Activated naive CD8-positive, alpha-beta T cell treated with anti-CD3 and anti-CD28 coated beads for 36 hours (primary cell): ENCODE measurements at regions not wholly inside any gene's neighbourhood (a gene's known extent, or its start where the extent isn't known, plus 50 kb on each side); places are given as distances from the start of the nearest gene placed in this dataset.

Experiments used
- DNase-seq: peaks from one replicate; pipeline ENCODE4 v3.0.0; 2021
- H3K27ac Mint-ChIP-seq: one replicate; pipeline ENCODE4 v1.8.0; 2022; ENCODE audit warnings: mild to moderate bottlenecking, moderate library complexity, mixed read lengths
- H3K27me3 Mint-ChIP-seq: one replicate; pipeline ENCODE4 v1.8.0; 2022; ENCODE audit warnings: mild to moderate bottlenecking, mixed read lengths
- H3K36me3 Mint-ChIP-seq: one replicate; pipeline ENCODE4 v1.8.0; 2021; ENCODE audit warnings: mild to moderate bottlenecking, mixed read lengths
- H3K4me1 Mint-ChIP-seq: one replicate; pipeline ENCODE4 v1.8.0; 2021; ENCODE audit warnings: mixed read lengths
- H3K4me3 Mint-ChIP-seq: one replicate; pipeline ENCODE4 v1.8.0; 2022; ENCODE audit warnings: mild to moderate bottlenecking, moderate library complexity, mixed read lengths
- H3K9me3 Mint-ChIP-seq: one replicate; pipeline ENCODE4 v1.8.0; 2022; ENCODE audit warnings: mixed read lengths

DNA sequence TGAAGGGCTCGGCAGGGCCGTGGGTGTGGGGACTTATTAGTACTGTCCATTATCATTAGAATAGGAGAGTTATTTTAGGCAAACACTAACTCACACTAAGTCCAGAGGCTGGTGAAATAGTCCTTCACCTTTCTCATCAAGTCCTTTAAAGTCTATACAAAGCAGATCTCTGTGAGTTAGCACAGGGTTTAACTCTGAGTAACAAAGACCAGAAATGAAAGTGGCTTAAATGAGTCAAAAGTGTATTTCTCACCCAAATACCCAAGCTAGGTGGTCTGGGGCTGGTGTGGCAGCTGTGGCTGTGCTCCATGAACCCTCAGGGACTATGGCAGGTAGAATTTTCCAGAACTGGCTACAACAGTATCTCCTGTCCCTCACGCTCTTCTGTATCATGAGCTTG lies 263.2 kb downstream of the BCOR start:
- DNase-seq: no peak
- no peaks in the 10 kb centered on the region for H3K9me3 Mint-ChIP-seq
- no peaks in the 10 kb centered on the region for H3K27me3 Mint-ChIP-seq
- H3K36me3 Mint-ChIP-seq: no peaks in the 10 kb centered on the region
- H3K27ac Mint-ChIP-seq: no peak overlapping the region
- H3K4me3 Mint-ChIP-seq: no peak overlapping the region
- H3K4me1 Mint-ChIP-seq: no peaks in the 10 kb centered on the region

- H3K36me3 Mint-ChIP-seq: no peaks in the 10 kb centered on the region
- no peaks in the 10 kb centered on the region for H3K27me3 Mint-ChIP-seq
- H3K9me3 Mint-ChIP-seq: no peaks in the 10 kb centered on the region
- no peaks in the 10 kb centered on the region for H3K4me1 Mint-ChIP-seq
- H3K4me3 Mint-ChIP-seq: no peak overlapping the region
- H3K27ac Mint-ChIP-seq: no peak overlapping the region
- no peak for DNase-seq
These were observed 262.5 kb downstream of the BCOR start for GRCh38 chrX:39835241-39835640.

DNA sequence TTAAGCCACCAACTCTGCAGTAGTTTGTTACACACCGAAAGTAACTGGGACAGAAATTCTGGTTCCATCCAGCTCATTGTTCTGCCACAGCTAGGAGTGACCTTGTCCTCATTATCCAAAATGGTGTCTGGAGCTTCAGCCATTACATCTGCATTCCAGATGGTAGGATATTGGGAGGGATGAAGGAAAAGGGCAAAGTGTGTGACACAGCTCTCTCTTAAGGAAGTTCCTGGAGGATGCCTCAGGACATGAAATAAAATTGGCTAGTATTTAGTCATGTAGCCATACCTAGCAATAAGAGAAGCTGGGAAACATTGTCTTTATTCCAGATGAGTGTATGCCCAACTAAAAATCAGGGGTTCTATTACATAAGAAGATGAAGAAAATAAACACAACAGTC lies 262.0 kb downstream of the BCOR start:
- H3K4me3 Mint-ChIP-seq: no peak overlapping the region
- H3K36me3 Mint-ChIP-seq: no peaks in the 10 kb centered on the region
- DNase-seq: no peak
- no peaks in the 10 kb centered on the region for H3K27me3 Mint-ChIP-seq
- H3K27ac Mint-ChIP-seq: no peak overlapping the region
- H3K4me1 Mint-ChIP-seq: no peaks in the 10 kb centered on the region
- no peaks in the 10 kb centered on the region for H3K9me3 Mint-ChIP-seq

DNA sequence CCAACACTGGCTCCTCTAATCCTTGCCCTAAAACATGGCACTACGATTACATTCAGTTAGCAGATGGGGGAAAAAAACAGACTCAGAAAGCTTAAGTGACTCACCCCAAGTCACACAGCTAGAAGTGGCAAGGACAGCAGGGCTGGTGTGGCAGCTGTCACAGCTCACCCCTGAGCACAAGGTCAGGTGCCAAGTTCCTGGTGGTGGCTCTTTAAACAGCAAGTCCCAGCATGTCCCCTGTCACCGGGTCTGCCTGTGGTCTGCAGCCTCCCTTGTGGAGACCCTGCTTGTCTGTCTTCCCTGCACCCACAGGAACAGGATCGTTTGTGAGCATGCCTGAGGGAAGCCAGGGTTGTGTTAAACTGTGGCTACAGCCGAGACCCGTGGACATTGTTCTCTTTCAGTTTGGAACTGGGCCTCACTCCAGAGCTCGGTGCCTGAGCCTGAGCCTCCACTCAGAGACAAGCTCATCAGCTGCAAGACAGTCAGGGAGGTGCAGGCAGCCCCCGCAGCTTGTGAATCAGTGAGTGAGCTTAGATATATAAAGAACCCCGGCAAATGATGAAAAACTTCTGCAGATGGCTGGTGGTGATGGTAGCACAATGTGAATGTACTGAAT lies 260.8 kb downstream of the BCOR start:
- DNase-seq: no peak
- H3K36me3 Mint-ChIP-seq: no peaks in the 10 kb centered on the region

GRCh38 chrX:39837688-39838087 lies 260.1 kb downstream of the BCOR start:
- Mint-ChIP-seq H3K27ac (no peak overlapping the region), H3K27me3 (no peaks in the 10 kb centered on the region), H3K36me3 (no peaks in the 10 kb centered on the region), H3K4me3 (no peak overlapping the region), H3K9me3 (no peaks in the 10 kb centered on the region), H3K4me1 (no peaks in the 10 kb centered on the region)
- no peak for DNase-seq

More for the DNA sequence above, 260.8 kb downstream of the BCOR start:
- H3K27me3 Mint-ChIP-seq: no peaks in the 10 kb centered on the region
- H3K4me3 Mint-ChIP-seq: no peak overlapping the region
- no peak overlapping the region for H3K27ac Mint-ChIP-seq
- no peaks in the 10 kb centered on the region for H3K9me3 Mint-ChIP-seq
- H3K4me1 Mint-ChIP-seq: no peaks in the 10 kb centered on the region

GRCh38 chrX:39839371-39839770 lies 258.4 kb downstream of the BCOR start:
- no peak for DNase-seq
- Mint-ChIP-seq H3K36me3 (no peaks in the 10 kb centered on the region), H3K27me3 (no peaks in the 10 kb centered on the region), H3K27ac (no peak overlapping the region), H3K4me3 (no peak overlapping the region), H3K9me3 (no peaks in the 10 kb centered on the region), H3K4me1 (peaks cover 2% of the 10 kb centered on the region)

- Mint-ChIP-seq H3K4me1 (peaks cover 2% of the 10 kb centered on the region), H3K36me3 (no peaks in the 10 kb centered on the region), H3K27ac (no peak overlapping the region), H3K27me3 (no peaks in the 10 kb centered on the region), H3K4me3 (no peak overlapping the region), H3K9me3 (no peaks in the 10 kb centered on the region)
- DNase-seq: no peak
These were observed 257.6 kb downstream of the BCOR start for GRCh38 chrX:39840133-39840532.

DNA sequence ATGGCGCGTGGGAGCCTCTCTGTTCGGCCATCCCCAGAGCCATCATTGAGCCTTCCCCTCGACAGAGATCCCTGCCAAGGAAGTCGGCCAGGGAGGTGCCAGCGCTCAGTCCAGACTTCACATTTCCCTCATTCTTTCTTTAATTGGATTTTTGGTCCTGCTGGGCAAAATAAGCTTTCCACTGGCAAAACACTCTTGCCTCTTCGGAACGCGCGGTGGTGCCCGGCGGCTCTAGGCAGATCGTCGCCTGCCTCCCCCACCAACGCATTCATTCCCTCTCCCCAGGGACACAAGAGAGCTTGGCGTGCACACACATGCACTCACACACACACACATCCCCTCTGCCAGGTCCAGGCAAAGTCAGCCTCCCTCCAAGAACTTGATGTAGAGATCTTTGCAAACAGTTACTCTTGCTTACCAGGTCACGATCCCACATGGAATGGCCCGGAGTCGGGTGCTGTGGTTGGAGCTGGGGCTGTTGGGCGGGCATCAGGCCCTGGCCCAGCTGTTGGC lies 257.1 kb downstream of the BCOR start:
- H3K27ac Mint-ChIP-seq: no peak overlapping the region
- H3K27me3 Mint-ChIP-seq: no peaks in the 10 kb centered on the region
- H3K36me3 Mint-ChIP-seq: no peaks in the 10 kb centered on the region
- no peak overlapping the region for H3K4me3 Mint-ChIP-seq
- H3K4me1 Mint-ChIP-seq: peaks cover 2% of the 10 kb centered on the region
- H3K9me3 Mint-ChIP-seq: no peaks in the 10 kb centered on the region
- DNase-seq: no peak

GRCh38 chrX:39841604-39842003 lies 256.2 kb downstream of the BCOR start:
- H3K36me3 Mint-ChIP-seq: no peaks in the 10 kb centered on the region
- H3K4me3 Mint-ChIP-seq: no peak overlapping the region
- H3K27ac Mint-ChIP-seq: no peak overlapping the region
- no peak for DNase-seq
- no peaks in the 10 kb centered on the region for H3K9me3 Mint-ChIP-seq
- no peaks in the 10 kb centered on the region for H3K27me3 Mint-ChIP-seq
- H3K4me1 Mint-ChIP-seq: peaks cover 2% of the 10 kb centered on the region

DNA sequence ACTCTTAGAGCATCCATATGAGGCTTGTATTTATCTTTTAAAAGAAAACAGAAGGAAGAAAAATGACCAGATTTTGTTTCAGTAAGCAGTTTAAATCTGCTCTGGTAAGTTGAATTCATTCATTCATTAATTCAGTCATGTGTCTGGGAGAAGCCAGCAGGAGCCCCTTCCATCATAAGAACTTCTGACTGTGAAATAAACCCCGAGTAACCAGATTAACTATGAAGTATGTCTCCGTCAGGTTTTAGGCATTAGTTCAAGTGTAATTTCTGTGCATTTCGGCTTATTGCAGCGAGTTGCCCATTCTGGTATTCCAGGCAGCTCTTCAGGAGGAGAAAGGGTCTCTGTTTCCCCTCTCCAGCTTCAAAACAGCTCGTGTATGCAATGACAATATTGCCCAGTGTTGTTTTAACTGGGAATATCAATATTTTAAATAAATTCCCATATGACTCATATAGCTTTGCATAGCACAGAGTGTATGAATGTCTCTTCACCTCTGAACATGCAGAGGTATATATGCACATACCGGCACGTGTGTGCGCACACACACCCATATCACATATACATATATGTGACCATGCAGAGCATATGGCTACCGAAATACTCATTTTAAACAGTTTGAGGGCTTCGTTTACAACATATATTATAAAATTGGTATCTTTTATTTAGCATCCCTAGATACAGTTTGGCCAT lies 255.3 kb downstream of the BCOR start:
- Mint-ChIP-seq H3K27me3 (no peaks in the 10 kb centered on the region), H3K9me3 (no peaks in the 10 kb centered on the region), H3K27ac (no peak overlapping the region), H3K4me3 (no peak overlapping the region), H3K36me3 (no peaks in the 10 kb centered on the region), H3K4me1 (peaks cover 2% of the 10 kb centered on the region)
- DNase-seq: no peak

DNA sequence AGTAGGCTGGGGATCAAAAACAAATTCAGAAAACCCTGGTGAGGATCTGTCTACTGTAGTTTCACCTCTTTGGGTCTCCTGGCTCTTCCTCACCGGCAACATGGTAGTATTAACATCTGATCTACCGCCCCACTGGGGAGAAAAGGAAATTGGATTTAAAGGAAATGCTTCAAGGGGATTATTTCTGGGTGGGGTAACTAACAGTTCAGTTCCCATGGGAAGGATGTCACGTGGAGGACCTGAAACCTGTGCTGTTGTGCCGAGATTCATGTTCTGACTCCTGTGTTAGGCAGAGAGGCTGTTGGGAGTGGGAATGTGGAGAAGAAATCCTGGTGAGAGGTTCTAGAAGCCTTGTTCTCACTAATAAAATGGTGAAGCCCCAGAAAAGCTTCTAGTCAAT lies 254.4 kb downstream of the BCOR start:
- H3K9me3 Mint-ChIP-seq: no peaks in the 10 kb centered on the region
- H3K4me3 Mint-ChIP-seq: no peak overlapping the region
- no peak overlapping the region for H3K27ac Mint-ChIP-seq
- H3K4me1 Mint-ChIP-seq: peaks cover 2% of the 10 kb centered on the region
- DNase-seq: no peak
- H3K27me3 Mint-ChIP-seq: no peaks in the 10 kb centered on the region
- H3K36me3 Mint-ChIP-seq: no peaks in the 10 kb centered on the region

DNA sequence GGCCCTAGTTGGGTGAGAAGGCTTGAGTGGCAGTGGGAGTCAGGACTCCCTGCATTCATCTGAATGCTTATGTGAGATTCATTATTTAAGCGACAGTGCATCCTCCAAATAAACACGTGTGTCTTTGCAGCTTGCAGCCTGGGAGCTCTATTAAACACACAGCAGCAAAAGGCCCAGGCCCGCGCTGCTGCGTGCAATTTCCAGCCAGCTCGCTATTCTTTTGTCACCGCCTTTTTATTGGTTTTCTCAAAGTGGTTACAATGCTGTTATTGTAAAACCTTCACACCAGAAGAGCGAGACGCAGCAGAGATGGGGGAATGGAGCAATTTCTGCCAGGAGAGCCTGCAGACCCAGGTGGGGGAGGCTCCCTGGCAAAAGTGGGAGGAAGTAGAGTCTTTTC lies 252.5 kb downstream of the BCOR start:
- Mint-ChIP-seq H3K4me3 (no peak overlapping the region), H3K27ac (no peak overlapping the region), H3K36me3 (peaks cover 5% of the 10 kb centered on the region), H3K4me1 (peaks cover 6% of the 10 kb centered on the region), H3K27me3 (no peaks in the 10 kb centered on the region), H3K9me3 (peaks cover 4% of the 10 kb centered on the region)
- DNase-seq: no peak

DNA sequence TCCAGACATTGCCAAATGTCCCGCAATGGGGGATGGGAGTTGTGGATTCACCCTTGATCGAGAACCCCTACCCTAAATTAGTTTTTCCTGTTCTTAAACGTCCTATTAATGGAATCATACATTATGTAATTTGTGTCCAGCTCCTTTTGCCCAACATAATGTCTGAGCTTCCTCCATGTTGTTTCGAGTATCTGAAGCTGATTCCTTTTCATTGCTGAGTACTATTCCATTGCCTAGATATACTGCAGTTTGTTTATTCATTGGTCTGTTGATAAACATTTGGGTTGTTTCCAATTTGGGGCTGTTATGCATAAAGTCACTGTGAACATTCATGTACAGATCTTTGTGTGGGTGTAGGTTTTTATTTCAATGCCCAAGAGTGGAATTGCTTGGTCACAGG lies 251.3 kb downstream of the BCOR start:
- Mint-ChIP-seq H3K36me3 (peaks cover 8% of the 10 kb centered on the region), H3K27me3 (no peaks in the 10 kb centered on the region), H3K4me1 (peaks cover 18% of the 10 kb centered on the region), H3K9me3 (peaks cover 4% of the 10 kb centered on the region), H3K27ac (no peak overlapping the region), H3K4me3 (no peak overlapping the region)
- no peak for DNase-seq

- Mint-ChIP-seq H3K9me3 (peaks cover 4% of the 10 kb centered on the region), H3K4me3 (no peak overlapping the region), H3K27ac (no peak overlapping the region), H3K36me3 (peaks cover 15% of the 10 kb centered on the region), H3K4me1 (peaks cover 32% of the 10 kb centered on the region), H3K27me3 (no peaks in the 10 kb centered on the region)
- no peak for DNase-seq
These were observed 249.5 kb downstream of the BCOR start for GRCh38 chrX:39848243-39848642.

GRCh38 chrX:39848900-39849299 lies 248.9 kb downstream of the BCOR start:
- no peak overlapping the region for H3K27ac Mint-ChIP-seq
- H3K36me3 Mint-ChIP-seq: peaks cover 20% of the 10 kb centered on the region
- no peak for DNase-seq
- no peak overlapping the region for H3K4me3 Mint-ChIP-seq
- no peaks in the 10 kb centered on the region for H3K27me3 Mint-ChIP-seq
- H3K9me3 Mint-ChIP-seq: peaks cover 4% of the 10 kb centered on the region
- peaks cover 36% of the 10 kb centered on the region for H3K4me1 Mint-ChIP-seq

DNA sequence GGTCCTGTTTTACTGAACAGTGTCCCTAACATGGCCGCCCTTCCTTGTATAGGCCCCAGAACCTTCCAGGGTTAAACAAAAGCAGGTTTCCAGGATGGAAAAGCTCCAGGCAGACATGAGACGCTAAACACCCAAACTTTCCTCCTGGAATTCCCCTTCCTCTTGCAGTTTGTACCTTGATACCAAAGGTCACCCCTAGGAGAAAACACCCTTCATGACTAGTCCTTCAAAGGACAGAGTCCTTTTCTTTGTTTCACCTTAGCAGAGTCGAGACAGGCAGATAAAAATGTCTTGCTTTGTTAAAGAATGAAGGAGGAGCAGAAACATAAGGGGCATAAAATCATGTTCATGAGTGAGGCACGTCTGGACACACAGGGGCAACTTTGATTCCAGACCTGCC lies 247.5 kb downstream of the BCOR start:
- Mint-ChIP-seq H3K4me3 (no peak overlapping the region), H3K27ac (no peak overlapping the region), H3K36me3 (peaks cover 24% of the 10 kb centered on the region), H3K4me1 (peaks cover 47% of the 10 kb centered on the region), H3K9me3 (peaks cover 4% of the 10 kb centered on the region), H3K27me3 (no peaks in the 10 kb centered on the region)
- DNase-seq: no peak
